Esophagus (tissue), 2 donors: ENCODE measurements at regions not wholly inside any gene's neighbourhood (a gene's known extent, or its start where the extent isn't known, plus 50 kb on each side); places are given as distances from the start of the nearest gene placed in this dataset.
"Not testable (repeated sequence)": the region's sequence is repeated elsewhere in the genome, so short reads cannot be mapped to it uniquely, and the experiment has no call there.

Experiments
- H3K27ac ChIP-seq, 2 donors: one replicate each; pipeline ENCODE4 v1.5.1; 2013; ENCODE audit warnings: low read depth in 2 of 2, mild to moderate bottlenecking in 2 of 2, inconsistent platforms in 1 of 2, low read length in 1 of 2, moderate library complexity in 1 of 2
- H3K27me3 ChIP-seq, 2 donors: one replicate each; pipeline ENCODE4 v1.6.1; 2013; ENCODE audit warnings: low read length in 2 of 2, control low read depth in 1 of 2, mild to moderate bottlenecking in 1 of 2; ENCODE audit not compliant: insufficient read depth in 2 of 2, control insufficient read depth in 1 of 2
- H3K36me3 ChIP-seq, 2 donors: one replicate each; pipeline ENCODE4 v1.6.1; 2013; ENCODE audit warnings: low read length in 1 of 2; ENCODE audit not compliant: control insufficient read depth in 2 of 2, insufficient read depth in 2 of 2
- H3K4me1 ChIP-seq, 2 donors: one replicate each; pipeline ENCODE4 v1.6.1; 2013; ENCODE audit warnings: low read length in 1 of 2; ENCODE audit not compliant: control insufficient read depth in 2 of 2, insufficient read depth in 2 of 2
- H3K4me3 ChIP-seq, 2 donors: one replicate each; pipeline ENCODE4 v1.5.1; 2013; ENCODE audit warnings: low read length in 2 of 2, mild to moderate bottlenecking in 2 of 2, low read depth in 1 of 2, moderate library complexity in 1 of 2
- H3K9me3 ChIP-seq, 2 donors: one replicate each; pipeline ENCODE4 v1.6.1; 2013; ENCODE audit warnings: mild to moderate bottlenecking in 2 of 2, low read depth in 1 of 2, low read length in 1 of 2, moderate library complexity in 1 of 2; ENCODE audit not compliant: control insufficient read depth in 2 of 2, insufficient read depth in 1 of 2
- WGBS, 2 donors: extraction: QIAGEN DNeasy Blood & Tissue Kit; methylation state at CpG; one replicate each; pipeline ENCODE4 v1.1.7; 2013; 5-methylcytosine and 5-hydroxymethylcytosine counted together
- donor health status: healthy with polysubstance abuse.
- donor health status: Bipolar disorder and iron deficiency.

- H3K4me1 ChIP-seq = no peaks in the 10 kb centered on the region
- no peak overlapping the region for H3K27ac ChIP-seq
- no peaks in the 10 kb centered on the region for H3K9me3 ChIP-seq
- H3K36me3 ChIP-seq = no peaks in the 10 kb centered on the region
- no peaks in the 10 kb centered on the region for H3K27me3 ChIP-seq
- no peak overlapping the region for H3K4me3 ChIP-seq
- 93 to 97% methylated on average over 1 of the region's 1 CpG for WGBS, 2 donors
Observed at GRCh38 chr4:186855111-186855510, 131.5 kb upstream of the FAT1 start.

GRCh38 chr4:186857793-186858192 is 134.1 kb upstream of the FAT1 start:
- Histone ChIP-seq H3K4me3 (no peak overlapping the region), H3K36me3 (no peaks in the 10 kb centered on the region), H3K4me1 (no peaks in the 10 kb centered on the region), H3K9me3 (no peaks in the 10 kb centered on the region), H3K27me3 (no peaks in the 10 kb centered on the region), H3K27ac (no peak overlapping the region)

- H3K27me3 ChIP-seq = no peaks in the 10 kb centered on the region
- no peaks in the 10 kb centered on the region for H3K9me3 ChIP-seq
- H3K4me3 ChIP-seq = no peak overlapping the region
- H3K27ac ChIP-seq = no peak overlapping the region
- H3K36me3 ChIP-seq = no peaks in the 10 kb centered on the region
- WGBS, 2 donors = 81 to 84% methylated on average over 1 of the region's 1 CpG
- H3K4me1 ChIP-seq = no peaks in the 10 kb centered on the region
Observed at GRCh38 chr4:186858355-186858754, 134.7 kb upstream of the FAT1 start.

- 76% methylated on average over 1 of the region's 1 CpG for WGBS, 2 donors
- Histone ChIP-seq H3K27ac (no peak overlapping the region), H3K4me1 (no peaks in the 10 kb centered on the region), H3K9me3 (no peaks in the 10 kb centered on the region), H3K36me3 (no peaks in the 10 kb centered on the region), H3K27me3 (no peaks in the 10 kb centered on the region), H3K4me3 (no peak overlapping the region)
Observed at GRCh38 chr4:186859420-186859819, 135.8 kb upstream of the FAT1 start.

- H3K27me3 ChIP-seq = no peaks in the 10 kb centered on the region
- no peak overlapping the region for H3K27ac ChIP-seq
- H3K4me3 ChIP-seq = no peak overlapping the region
- no peaks in the 10 kb centered on the region for H3K9me3 ChIP-seq
- H3K4me1 ChIP-seq = no peaks in the 10 kb centered on the region
- H3K36me3 ChIP-seq = no peaks in the 10 kb centered on the region
Observed at GRCh38 chr4:186861317-186861716, 137.7 kb upstream of the FAT1 start.

GRCh38 chr4:186871856-186872255 is 148.2 kb upstream of the FAT1 start:
- no peak overlapping the region for H3K27ac ChIP-seq
- H3K36me3 ChIP-seq = no peaks in the 10 kb centered on the region
- WGBS, 2 donors = 92 to 98% methylated on average over 3 of the region's 3 CpGs
- peaks cover 0 to 2% of the 10 kb centered on the region in 2 donors for H3K9me3 ChIP-seq
- no peak overlapping the region for H3K4me3 ChIP-seq
- H3K27me3 ChIP-seq = no peaks in the 10 kb centered on the region
- no peaks in the 10 kb centered on the region for H3K4me1 ChIP-seq

GRCh38 chr4:186873095-186873494 is 149.4 kb upstream of the FAT1 start:
- H3K27ac ChIP-seq, H3K27me3 ChIP-seq, H3K36me3 ChIP-seq, H3K4me3 ChIP-seq, H3K4me1 ChIP-seq, H3K9me3 ChIP-seq: not testable (repeated sequence)
- 92 to 93% methylated on average over 1 of the region's 1 CpG for WGBS, 2 donors

GRCh38 chr4:186875476-186875875 is 151.8 kb upstream of the FAT1 start:
- Histone ChIP-seq H3K4me1 (no peaks in the 10 kb centered on the region), H3K27me3 (no peaks in the 10 kb centered on the region), H3K9me3 (peaks cover 0 to 2% of the 10 kb centered on the region in 2 donors), H3K27ac (no peak overlapping the region), H3K36me3 (no peaks in the 10 kb centered on the region), H3K4me3 (no peak overlapping the region)
- 41 to 55% methylated on average over 1 of the region's 1 CpG for WGBS, 2 donors

GRCh38 chr4:186876961-186877626 is 153.4 kb upstream of the FAT1 start:
- Histone ChIP-seq H3K9me3 (peaks cover 0 to 2% of the 10 kb centered on the region in 2 donors), H3K36me3 (no peaks in the 10 kb centered on the region), H3K27me3 (no peaks in the 10 kb centered on the region), H3K27ac (no peak overlapping the region), H3K4me3 (no peak overlapping the region), H3K4me1 (no peaks in the 10 kb centered on the region)
- WGBS, 2 donors = 81 to 82% methylated on average over 6 of the region's 6 CpGs

- Histone ChIP-seq H3K27me3 (no peaks in the 10 kb centered on the region), H3K4me3 (no peak overlapping the region), H3K36me3 (no peaks in the 10 kb centered on the region), H3K4me1 (no peaks in the 10 kb centered on the region), H3K9me3 (no peaks in the 10 kb centered on the region), H3K27ac (no peak overlapping the region)
- 60 to 72% methylated on average over 2 of the region's 2 CpGs for WGBS, 2 donors
Observed at GRCh38 chr4:186878203-186878776, 154.6 kb upstream of the FAT1 start.
